Central memory CD8-positive, alpha-beta T cell (primary cell): ENCODE measurements at regions not wholly inside any gene's neighbourhood (a gene's known extent, or its start where the extent isn't known, plus 50 kb on each side); places are given as distances from the start of the nearest gene placed in this dataset.

Experiments used
- ATAC-seq: fragments of 150-1000 bp; cut with Tn5 transposase; replicated peaks from 2 replicates; pipeline ENCODE4 v1.10.0; 2022; ENCODE audit warnings: mild to moderate bottlenecking, moderate FRiP score, moderate number of reproducible peaks; ENCODE audit not compliant: poor library complexity, severe bottlenecking; ENCODE audit errors: extremely low read depth
- DNase-seq, 2 donors: peaks; one replicate each; pipeline ENCODE4 v3.0.0; 2021; ENCODE audit warnings: low spot score in 2 of 2
- H3K27ac Mint-ChIP-seq: one replicate; pipeline ENCODE4 v1.8.0; 2022; ENCODE audit warnings: low read depth, mild to moderate bottlenecking, moderate library complexity, mixed read lengths
- H3K27me3 Mint-ChIP-seq: one replicate; pipeline ENCODE4 v1.8.0; 2022; ENCODE audit warnings: mixed read lengths
- H3K36me3 Mint-ChIP-seq: one replicate; pipeline ENCODE4 v1.8.0; 2022; ENCODE audit warnings: mild to moderate bottlenecking, moderate library complexity, mixed read lengths; ENCODE audit not compliant: insufficient read depth
- H3K4me1 Mint-ChIP-seq: one replicate; pipeline ENCODE4 v1.8.0; 2022; ENCODE audit warnings: mixed read lengths
- H3K4me3 Mint-ChIP-seq: one replicate; pipeline ENCODE4 v1.8.0; 2022; ENCODE audit warnings: mild to moderate bottlenecking, moderate library complexity, mixed read lengths
- H3K9me3 Mint-ChIP-seq: one replicate; pipeline ENCODE4 v1.8.0; 2022; ENCODE audit warnings: mixed read lengths

- no peaks in the 10 kb centered on the region for H3K4me1 Mint-ChIP-seq
- no peak overlapping the region for H3K27ac Mint-ChIP-seq
- H3K27me3 Mint-ChIP-seq: no peaks in the 10 kb centered on the region
- H3K36me3 Mint-ChIP-seq: no peaks in the 10 kb centered on the region
- ATAC-seq (no peak), DNase-seq (no peak)
- no peak overlapping the region for H3K4me3 Mint-ChIP-seq
- H3K9me3 Mint-ChIP-seq: peaks cover 12% of the 10 kb centered on the region
These were observed 773.8 kb upstream of the CHD1 start for GRCh38 chr5:99702565-99702964.

GRCh38 chr5:99694884-99695283 lies 766.1 kb upstream of the CHD1 start:
- DNase-seq: no peak
- Mint-ChIP-seq H3K4me3 (no peak overlapping the region), H3K27me3 (no peaks in the 10 kb centered on the region), H3K4me1 (no peaks in the 10 kb centered on the region), H3K27ac (no peak overlapping the region), H3K36me3 (no peaks in the 10 kb centered on the region), H3K9me3 (peaks cover 12% of the 10 kb centered on the region)
- ATAC-seq: no peak

GRCh38 chr5:99686538-99686937 lies 757.7 kb upstream of the CHD1 start:
- H3K4me1 Mint-ChIP-seq: no peaks in the 10 kb centered on the region
- no peak for ATAC-seq
- DNase-seq: no peak
- peaks cover 14% of the 10 kb centered on the region for H3K9me3 Mint-ChIP-seq
- no peaks in the 10 kb centered on the region for H3K36me3 Mint-ChIP-seq
- H3K4me3 Mint-ChIP-seq: no peak overlapping the region
- no peak overlapping the region for H3K27ac Mint-ChIP-seq
- no peaks in the 10 kb centered on the region for H3K27me3 Mint-ChIP-seq

- Mint-ChIP-seq H3K4me3 (no peak overlapping the region), H3K36me3 (no peaks in the 10 kb centered on the region), H3K27me3 (no peaks in the 10 kb centered on the region), H3K9me3 (peaks cover 8% of the 10 kb centered on the region), H3K4me1 (no peaks in the 10 kb centered on the region), H3K27ac (no peak overlapping the region)
- DNase-seq (no peak), ATAC-seq (no peak)
These were observed 747.2 kb upstream of the CHD1 start for GRCh38 chr5:99675974-99676373.

- no peak overlapping the region for H3K27ac Mint-ChIP-seq
- DNase-seq (no peak), ATAC-seq (no peak)
- no peaks in the 10 kb centered on the region for H3K36me3 Mint-ChIP-seq
- H3K4me1 Mint-ChIP-seq: no peaks in the 10 kb centered on the region
- no peaks in the 10 kb centered on the region for H3K9me3 Mint-ChIP-seq
- no peaks in the 10 kb centered on the region for H3K27me3 Mint-ChIP-seq
- H3K4me3 Mint-ChIP-seq: no peak overlapping the region
These were observed 745.3 kb upstream of the CHD1 start for GRCh38 chr5:99674101-99674500.

GRCh38 chr5:99664972-99665371 lies 736.2 kb upstream of the CHD1 start:
- Mint-ChIP-seq H3K9me3 (peaks cover 11% of the 10 kb centered on the region), H3K27me3 (no peaks in the 10 kb centered on the region)

GRCh38 chr5:99651298-99651697 lies 722.5 kb upstream of the CHD1 start:
- Mint-ChIP-seq H3K9me3 (peaks cover 11% of the 10 kb centered on the region), H3K27ac (no peak overlapping the region), H3K4me3 (no peak overlapping the region), H3K4me1 (no peaks in the 10 kb centered on the region), H3K27me3 (no peaks in the 10 kb centered on the region), H3K36me3 (no peaks in the 10 kb centered on the region)
- DNase-seq: no peak
- no peak for ATAC-seq

More at GRCh38 chr5:99664972-99665371, 736.2 kb upstream of the CHD1 start:
- Mint-ChIP-seq H3K4me1 (no peaks in the 10 kb centered on the region), H3K36me3 (no peaks in the 10 kb centered on the region), H3K27ac (no peak overlapping the region), H3K4me3 (no peak overlapping the region)
- ATAC-seq (no peak), DNase-seq (no peak)

- ATAC-seq (no peak), DNase-seq (no peak)
- Mint-ChIP-seq H3K4me1 (no peaks in the 10 kb centered on the region), H3K27ac (no peak overlapping the region), H3K4me3 (no peak overlapping the region), H3K27me3 (no peaks in the 10 kb centered on the region), H3K36me3 (no peaks in the 10 kb centered on the region), H3K9me3 (peaks cover 14% of the 10 kb centered on the region)
These were observed 717.3 kb upstream of the CHD1 start for GRCh38 chr5:99646011-99646647.

- Mint-ChIP-seq H3K27ac (no peak overlapping the region), H3K4me1 (no peaks in the 10 kb centered on the region), H3K36me3 (no peaks in the 10 kb centered on the region), H3K9me3 (peaks cover 14% of the 10 kb centered on the region), H3K4me3 (no peak overlapping the region), H3K27me3 (no peaks in the 10 kb centered on the region)
- ATAC-seq: no peak
- no peak for DNase-seq
These were observed 716.0 kb upstream of the CHD1 start for GRCh38 chr5:99644822-99645221.

- no peaks in the 10 kb centered on the region for H3K27me3 Mint-ChIP-seq
- no peaks in the 10 kb centered on the region for H3K36me3 Mint-ChIP-seq
- no peaks in the 10 kb centered on the region for H3K4me1 Mint-ChIP-seq
- H3K4me3 Mint-ChIP-seq: no peak overlapping the region
- DNase-seq (no peak), ATAC-seq (no peak)
- no peak overlapping the region for H3K27ac Mint-ChIP-seq
- peaks cover 14% of the 10 kb centered on the region for H3K9me3 Mint-ChIP-seq
These were observed 711.8 kb upstream of the CHD1 start for GRCh38 chr5:99640646-99641045.

- Mint-ChIP-seq H3K27ac (no peak overlapping the region), H3K27me3 (no peaks in the 10 kb centered on the region), H3K4me1 (no peaks in the 10 kb centered on the region), H3K9me3 (peaks cover 14% of the 10 kb centered on the region), H3K4me3 (no peak overlapping the region), H3K36me3 (no peaks in the 10 kb centered on the region)
- ATAC-seq (no peak), DNase-seq (no peak)
These were observed 711.1 kb upstream of the CHD1 start for GRCh38 chr5:99639905-99640304.

- H3K27me3 Mint-ChIP-seq: no peaks in the 10 kb centered on the region
- no peaks in the 10 kb centered on the region for H3K36me3 Mint-ChIP-seq
- H3K27ac Mint-ChIP-seq: no peak overlapping the region
- ATAC-seq: no peak
- H3K4me3 Mint-ChIP-seq: no peak overlapping the region
- no peaks in the 10 kb centered on the region for H3K4me1 Mint-ChIP-seq
- no peak for DNase-seq
- H3K9me3 Mint-ChIP-seq: peaks cover 11% of the 10 kb centered on the region
These were observed 707.9 kb upstream of the CHD1 start for GRCh38 chr5:99636663-99637062.

GRCh38 chr5:99621772-99622681 lies 693.2 kb upstream of the CHD1 start:
- Mint-ChIP-seq H3K27ac (no peak overlapping the region), H3K36me3 (no peaks in the 10 kb centered on the region), H3K4me3 (no peak overlapping the region), H3K9me3 (peaks cover 10% of the 10 kb centered on the region), H3K4me1 (no peaks in the 10 kb centered on the region), H3K27me3 (no peaks in the 10 kb centered on the region)
- ATAC-seq (no peak), DNase-seq (no peak)
